Mesenteric fat pad (tissue), 1 donor: ENCODE measurements at regions not wholly inside any gene's neighbourhood (a gene's known extent, or its start where the extent isn't known, plus 50 kb on each side); places are given as distances from the start of the nearest gene placed in this dataset.

ENCODE experiments used
- DNase-seq: peaks from one replicate; pipeline ENCODE4 v3.0.0-alpha.2; 2020; ENCODE audit warnings: low spot score
- donor health status: DM: yes; HTN: yes; CAD: no.

DNA sequence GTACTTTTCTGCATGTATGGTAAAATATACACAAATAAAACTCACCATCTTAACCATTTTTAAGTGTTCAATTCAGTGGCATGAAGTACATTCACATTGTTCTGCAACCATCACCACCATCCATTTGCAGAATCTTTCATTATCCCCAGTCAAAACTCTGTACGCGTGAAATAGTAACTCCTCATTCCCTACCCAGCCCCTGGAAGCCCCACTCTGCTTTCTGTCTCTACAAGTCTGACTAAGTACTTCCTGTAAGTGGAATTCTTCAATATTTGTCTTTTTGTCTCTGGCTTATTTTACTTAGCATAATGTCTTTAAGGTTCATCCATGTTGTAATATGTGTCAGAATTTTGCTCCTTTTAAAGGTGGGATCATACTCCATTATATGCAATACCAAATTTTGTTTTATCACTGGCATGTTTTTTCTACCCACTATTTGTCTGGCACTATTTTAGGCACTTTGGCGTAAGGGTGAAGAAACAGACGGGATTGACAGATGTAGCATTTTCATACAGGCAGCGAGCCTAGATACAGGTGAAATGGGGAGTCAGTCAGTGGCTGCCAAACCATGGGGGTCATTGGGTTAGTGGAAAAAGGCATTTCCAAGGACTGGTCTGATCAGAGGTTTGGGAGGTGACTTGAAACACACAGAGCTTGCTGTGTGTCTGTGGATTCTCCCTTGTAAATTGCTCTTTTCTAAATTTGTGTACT lies 163.2 kb upstream of the MYCN start:
- DNase-seq: no peak

GRCh38 chr2:15777795-15778371 lies 162.5 kb upstream of the MYCN start:
- no peak for DNase-seq

GRCh38 chr2:15778529-15779219 lies 161.7 kb upstream of the MYCN start:
- DNase-seq: no peak

GRCh38 chr2:15779381-15780041 lies 160.8 kb upstream of the MYCN start:
- no peak for DNase-seq

- DNase-seq: peak; percentile 59
Measured at GRCh38 chr2:15780234-15780633, 160.1 kb upstream of the MYCN start.

DNA sequence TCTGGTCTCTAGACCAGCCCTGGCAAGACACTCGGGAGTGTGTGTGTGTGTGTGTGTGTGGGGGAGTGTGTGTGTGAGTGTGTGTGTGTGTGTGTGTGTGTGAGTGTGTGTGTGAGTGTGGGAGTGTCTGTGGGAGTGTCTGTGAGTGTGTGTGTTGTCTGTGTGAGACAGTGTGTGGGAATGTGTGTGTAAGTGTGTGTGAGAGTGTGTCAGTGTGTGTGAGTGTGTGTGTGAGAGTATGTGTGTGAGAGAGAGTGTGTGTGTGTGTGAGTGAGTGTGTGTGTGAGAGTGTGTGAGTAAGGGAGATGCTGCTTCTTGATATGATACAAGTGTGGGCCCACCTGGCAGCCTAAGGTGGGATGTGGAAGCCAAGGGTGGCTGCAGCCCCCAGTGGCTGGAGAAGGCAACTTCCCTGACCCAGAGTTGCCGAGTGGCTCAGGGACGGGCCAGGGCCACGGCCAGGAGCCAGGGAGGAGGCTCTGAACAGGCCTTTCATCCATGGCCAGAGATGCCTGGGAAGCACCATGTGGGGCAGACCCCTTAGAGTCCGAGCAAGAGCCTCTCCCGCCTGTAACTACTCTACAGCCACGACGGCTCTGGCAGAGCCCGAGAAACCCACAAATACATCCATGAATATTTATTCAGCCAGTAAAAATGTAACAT lies 159.3 kb upstream of the MYCN start:
- peak; percentile 53 for DNase-seq

DNA sequence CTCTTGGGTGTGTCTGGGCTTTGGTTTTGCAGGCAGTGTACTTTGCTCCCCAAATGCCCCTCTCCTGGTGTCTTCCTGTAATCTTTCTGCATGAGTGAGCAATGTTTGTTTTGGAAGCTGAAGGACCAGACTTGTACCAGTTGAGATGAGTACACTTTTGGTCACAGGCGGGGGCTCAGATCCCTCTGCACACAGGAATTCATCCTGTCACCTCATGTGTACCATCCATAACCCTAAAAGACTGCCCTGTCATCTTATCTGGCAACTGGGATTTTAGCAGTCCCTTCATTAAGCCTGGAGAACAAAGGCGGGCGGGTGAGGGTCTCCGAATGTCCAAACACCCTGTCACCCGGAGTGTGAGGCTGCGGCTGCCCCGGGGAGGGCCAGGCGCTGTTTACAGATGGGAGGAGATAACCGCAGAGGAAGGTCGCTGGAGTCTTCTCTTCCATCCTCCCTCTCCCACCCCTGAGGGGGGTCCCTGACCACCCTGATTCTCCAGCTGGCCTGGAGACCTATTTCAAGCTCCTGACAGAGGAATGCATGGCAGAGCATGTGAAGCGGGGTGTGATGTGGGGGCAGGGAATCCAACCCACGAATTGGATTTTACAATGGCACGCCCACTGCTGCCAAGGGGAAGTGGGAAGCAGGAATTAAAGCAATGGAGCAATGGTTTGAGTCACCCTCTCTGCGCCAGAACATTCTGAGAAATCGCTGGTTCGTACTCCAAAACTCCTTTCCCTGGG lies 158.2 kb upstream of the MYCN start:
- no peak for DNase-seq

DNA sequence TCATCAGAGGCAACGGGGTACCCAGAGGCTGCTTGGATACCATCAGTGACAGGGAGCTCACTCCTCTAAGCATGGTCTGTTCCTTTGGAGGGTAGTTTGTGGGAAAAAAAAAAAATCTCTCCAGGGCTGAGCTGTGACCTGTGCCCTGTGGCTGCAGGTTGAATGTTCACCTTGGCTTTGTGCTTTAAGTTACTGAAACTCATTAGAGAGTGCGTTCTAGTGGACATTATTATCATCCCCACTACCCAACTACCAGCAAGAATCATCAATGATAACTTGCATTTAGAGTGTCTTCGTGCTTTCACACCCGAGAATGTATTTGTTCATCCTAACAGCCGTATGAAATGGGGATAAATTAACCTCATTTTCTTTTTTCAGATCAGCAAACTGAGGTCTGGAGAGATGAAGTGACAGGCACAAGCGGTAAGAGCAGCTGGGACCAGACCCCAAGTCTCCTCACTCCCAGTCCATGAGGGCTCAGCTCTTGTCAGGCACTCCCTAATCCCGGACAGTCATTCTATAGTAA lies 157.5 kb upstream of the MYCN start:
- DNase-seq: no peak

DNA sequence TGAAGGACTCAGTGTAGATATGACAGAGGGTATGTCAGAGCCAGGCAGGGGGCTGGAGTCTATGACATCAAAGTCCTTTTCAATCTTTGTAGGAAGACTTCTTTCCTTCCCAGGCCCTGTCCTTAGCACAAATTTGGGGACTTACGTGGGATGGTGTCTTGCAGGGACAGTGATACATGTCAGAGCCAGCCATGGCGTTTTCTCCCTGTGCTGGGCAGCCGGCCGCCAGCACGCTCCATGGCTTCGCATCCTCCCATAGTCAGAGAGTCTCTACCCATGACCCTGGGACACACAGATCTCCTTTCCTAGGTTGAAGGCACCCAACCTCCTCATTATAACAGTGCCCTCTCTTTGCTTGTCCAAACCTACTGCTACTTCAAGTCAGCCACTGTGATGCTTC lies 156.9 kb upstream of the MYCN start:
- no peak for DNase-seq

GRCh38 chr2:15784106-15784885 lies 156.1 kb upstream of the MYCN start:
- no peak for DNase-seq

DNA sequence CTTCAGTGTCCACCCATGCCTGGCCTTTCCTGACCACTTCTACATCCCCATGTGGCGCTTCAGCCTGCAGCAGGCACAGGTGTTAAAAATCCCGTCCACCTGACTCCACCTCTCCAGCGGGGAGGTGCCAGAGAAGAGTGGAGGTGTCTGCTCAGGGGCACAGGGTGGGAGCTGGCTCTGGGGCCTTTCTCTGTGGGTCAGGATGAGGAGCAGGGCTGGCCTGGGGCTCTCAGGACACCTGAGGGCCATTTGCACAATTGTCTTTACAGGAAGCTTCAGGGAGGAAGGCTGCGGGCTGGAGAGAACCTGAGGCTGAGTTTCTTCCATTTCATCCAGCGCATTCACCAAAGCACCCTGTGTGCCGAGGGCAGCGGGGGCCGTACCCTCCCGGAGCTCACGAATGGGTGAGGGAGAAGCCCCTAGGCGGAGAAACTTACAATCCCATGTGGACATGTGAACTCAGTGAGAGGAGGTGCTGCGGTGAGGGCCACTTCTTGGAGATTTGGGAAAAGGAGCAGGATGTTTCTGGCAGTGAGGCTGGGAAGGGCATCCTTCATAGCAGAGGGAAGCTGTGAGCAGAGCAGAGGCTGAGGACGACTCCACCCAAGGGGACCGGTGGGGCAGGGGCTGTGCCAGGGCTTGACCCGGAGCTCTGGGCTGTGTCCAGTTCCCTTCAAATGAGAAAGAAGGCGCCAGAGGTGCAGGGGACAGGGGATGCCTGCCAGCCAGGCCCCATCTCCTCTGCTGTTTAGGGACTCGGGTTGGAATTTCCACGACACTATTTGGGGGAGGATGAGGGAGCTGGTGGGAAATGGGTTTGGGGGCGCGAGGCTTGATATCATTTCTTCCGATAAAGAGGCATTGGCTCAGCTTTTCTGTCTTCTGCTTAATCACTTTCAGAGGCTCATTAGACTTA lies 155.2 kb upstream of the MYCN start:
- DNase-seq: no peak

DNA sequence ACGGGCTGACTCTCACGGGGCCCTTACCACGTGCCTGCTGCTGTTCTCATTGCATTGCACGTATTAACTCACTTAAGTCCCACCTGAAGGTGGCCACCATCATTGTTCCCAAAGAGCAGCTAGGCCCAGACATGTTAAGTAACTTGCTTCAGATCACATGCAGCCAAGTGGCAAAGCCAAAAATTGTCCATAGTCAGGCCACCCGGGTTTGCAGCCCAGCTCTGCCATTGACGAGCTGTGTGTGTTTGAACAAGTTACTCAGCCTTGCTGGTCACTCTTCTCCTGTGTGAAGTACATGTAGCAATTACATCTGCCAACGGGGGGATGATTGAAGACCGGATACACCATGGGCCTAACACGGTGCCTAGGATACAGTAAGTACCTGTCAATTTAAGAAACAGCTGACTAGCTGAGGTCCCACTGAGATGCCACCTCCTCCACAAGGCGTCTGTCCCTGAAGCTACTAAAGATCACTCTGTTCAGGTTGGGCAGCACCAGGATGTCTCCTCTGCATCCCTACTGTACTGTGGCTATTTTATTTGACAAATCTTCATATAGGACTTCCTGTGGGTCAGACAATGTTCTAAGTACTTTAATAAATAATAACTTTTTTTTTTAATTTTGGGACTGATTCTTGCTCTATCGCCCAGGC lies 154.2 kb upstream of the MYCN start:
- no peak for DNase-seq

- no peak for DNase-seq
Measured at GRCh38 chr2:15786901-15787300, 153.4 kb upstream of the MYCN start.

DNA sequence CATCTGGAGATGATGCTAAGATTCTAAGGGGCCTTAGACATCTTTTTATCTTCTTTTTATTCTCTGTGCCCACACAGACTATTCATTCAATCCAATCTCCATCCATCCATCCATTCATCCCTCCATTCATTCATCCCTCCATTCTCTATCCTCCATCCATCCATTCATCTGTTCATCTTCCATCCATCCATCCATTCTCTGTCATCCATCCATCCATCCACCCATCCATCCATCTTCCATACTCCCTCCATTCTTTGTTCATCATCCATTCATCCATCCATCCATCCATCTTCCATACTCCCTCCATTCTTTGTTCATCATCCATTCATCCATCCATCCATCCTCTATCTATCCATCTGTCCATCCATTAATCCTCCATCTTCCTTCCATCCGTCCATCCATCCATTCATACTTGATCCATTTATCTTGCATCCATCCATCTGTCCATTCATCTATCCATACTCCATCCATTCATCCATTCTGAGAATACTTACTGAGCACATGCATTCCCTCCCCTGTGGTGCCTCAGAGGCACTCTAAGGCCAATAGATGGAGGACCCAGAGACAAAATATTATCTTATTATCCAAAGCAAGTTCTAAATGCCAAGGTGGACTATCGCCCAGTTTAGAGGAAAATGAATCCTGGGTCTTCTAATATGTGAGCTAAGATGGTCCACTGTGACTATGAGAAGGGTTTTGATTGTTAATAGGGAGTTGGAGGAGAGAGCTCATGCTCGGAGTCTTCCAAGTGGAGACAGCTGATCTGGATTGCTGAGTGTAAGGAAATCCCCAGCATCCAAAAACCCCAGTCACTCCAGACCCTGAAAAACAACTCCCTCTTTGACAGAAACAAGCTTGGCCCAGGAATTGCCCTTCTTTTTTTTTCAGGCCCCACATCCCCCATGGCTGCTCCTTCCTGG lies 152.6 kb upstream of the MYCN start:
- no peak for DNase-seq

DNA sequence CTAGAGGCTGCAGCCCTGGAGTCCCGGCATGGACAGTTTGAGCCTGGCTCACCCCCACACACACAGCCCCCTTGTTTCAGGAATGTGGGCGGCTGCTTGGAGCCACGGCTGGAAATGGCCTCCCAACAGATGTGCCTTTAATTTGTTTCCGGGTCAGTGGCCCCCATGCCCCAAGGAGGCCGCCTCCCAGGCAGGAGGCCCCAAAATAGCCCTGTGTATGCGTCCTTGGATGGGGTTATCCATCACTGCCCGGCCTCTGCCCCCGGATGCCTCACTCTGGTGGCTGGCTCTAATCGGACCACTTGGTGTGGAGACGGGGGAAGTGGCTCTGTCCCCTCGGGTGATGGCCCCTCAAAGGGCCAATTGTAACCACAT lies 151.9 kb upstream of the MYCN start:
- no peak for DNase-seq

- DNase-seq: no peak
Measured at GRCh38 chr2:15788830-15789229, 151.5 kb upstream of the MYCN start.

- DNase-seq: no peak
Measured at GRCh38 chr2:15789381-15790062, 150.8 kb upstream of the MYCN start.
